ENCODE measurements at regions not wholly inside any gene's neighbourhood (a gene's known extent, or its start where the extent isn't known, plus 50 kb on each side); places are given as distances from the start of the nearest gene placed in this dataset.

- Histone ChIP-seq H3K9me3 (ENCODE audit: low read length) (no peaks in the 10 kb centered on the region), H3K79me2 (ENCODE audit: insufficient read depth, low read length) (no peaks in the 10 kb centered on the region), H2AFZ (ENCODE audit: low read length) (no peak overlapping the region), H3K4me3 (replicated peaks in 1 of 3; ENCODE audit: insufficient read depth in 1 of 3, low read depth in 2 of 3, low read length in 3 of 3) (no peak overlapping the region), H3K36me3 (replicated peaks in 1 of 2; ENCODE audit: control insufficient read depth in 1 of 2, insufficient read depth in 2 of 2, low read length in 2 of 2) (no peaks in the 10 kb centered on the region), H3K4me2 (ENCODE audit: low read depth, low read length) (no peak overlapping the region), H4K20me1 (ENCODE audit: insufficient read depth, low read length) (no peaks in the 10 kb centered on the region), H3K9ac (ENCODE audit: insufficient read depth, low read depth, low read length) (no peak overlapping the region), H3K27me3 (ENCODE audit: control insufficient read depth in 1 of 2, insufficient read depth in 2 of 2, low read length in 2 of 2) (no peaks in the 10 kb centered on the region; a peak in 1 of 5 replicates), H3K4me1 (ENCODE audit: insufficient read depth, low read length) (no peaks in the 10 kb centered on the region), H3K27ac (ENCODE audit: extremely low read length, insufficient read depth, low read length) (no peak overlapping the region)
- no peak for DNase-seq (ENCODE audit: low spot score)
- in situ Hi-C loops (cut with HindIII; ENCODE audit: extremely low pct_ligation_motif_present, low pct_unique_long_range_greater_than_20kb) (no loop called here), intact Hi-C loops (cut with micrococcal nuclease; ENCODE audit: unreplicated experiment) (no loop called here)
- FAIRE-seq, result no peak
- POLR2A ChIA-PET, result no interaction called here
- 10% methylated on average over 2 of the region's 2 CpGs for WGBS (ENCODE audit: low lambda C conversion rate)
- CTCF ChIA-PET (ENCODE audit: low intra/inter-chr PET ratio, low total read pairs), result no interaction called here
- no peak for ATAC-seq
- BruUV-seq (replicated peaks), result no TSS peak
- no peak for TF ChIP-seq PTBP1 (IDR thresholded peaks at IDR 0.05; ENCODE audit: low read depth, low read length, poor library complexity, severe bottlenecking)
- no peak for TF ChIP-seq HDAC2 (CRISPR knock-in tag; IDR thresholded peaks at IDR 0.05)
- TF ChIP-seq DDIT3 (CRISPR knock-in tag; IDR thresholded peaks at IDR 0.05), result no peak
- TF ChIP-seq BCL3 (CRISPR knock-in tag; IDR thresholded peaks at IDR 0.05), result no peak
- TF ChIP-seq CSRNP1 (CRISPR knock-in tag; IDR thresholded peaks at IDR 0.05), result no peak
- no peak for TF ChIP-seq RFXAP (CRISPR knock-in tag; IDR thresholded peaks at IDR 0.05; ENCODE audit: borderline replicate concordance)
- TF ChIP-seq HIVEP1 (CRISPR knock-in tag; IDR thresholded peaks at IDR 0.05), result no peak
- no peak for TF ChIP-seq ZNF83 (CRISPR knock-in tag; IDR thresholded peaks at IDR 0.05; ENCODE audit: borderline replicate concordance)
- no peak for TF ChIP-seq MEIS1 (CRISPR knock-in tag; IDR thresholded peaks at IDR 0.05; ENCODE audit: borderline replicate concordance)
- no peak for TF ChIP-seq ZNF777 (CRISPR knock-in tag; IDR thresholded peaks at IDR 0.05)
- no peak for TF ChIP-seq RBM39 (IDR thresholded peaks at IDR 0.05; ENCODE audit: low read depth, low read length, poor library complexity, severe bottlenecking)
- TF ChIP-seq CCDC6 (CRISPR knock-in tag; IDR thresholded peaks at IDR 0.05), result no peak
- TF ChIP-seq TOE1 (CRISPR knock-in tag; IDR thresholded peaks at IDR 0.05), result no peak
- TF ChIP-seq UBTF (CRISPR knock-in tag; IDR thresholded peaks at IDR 0.05), result no peak
- TF ChIP-seq ZBTB20 (CRISPR knock-in tag; IDR thresholded peaks at IDR 0.05; ENCODE audit: borderline replicate concordance, low read depth), result no peak
- TF ChIP-seq HIC2 (CRISPR knock-in tag; IDR thresholded peaks at IDR 0.05; ENCODE audit: low read depth), result no peak
- TF ChIP-seq ZNF10 (CRISPR knock-in tag; IDR thresholded peaks at IDR 0.05; ENCODE audit: borderline replicate concordance, low read depth), result no peak
These were observed 331.1 kb upstream of the SLC14A2 start for GRCh38 chr18:45284174-45284573.
